ENCODE measurements at regions not wholly inside any gene's neighbourhood (a gene's known extent, or its start where the extent isn't known, plus 50 kb on each side); places are given as distances from the start of the nearest gene placed in this dataset.

- TF ChIP-seq, protein P1, sequence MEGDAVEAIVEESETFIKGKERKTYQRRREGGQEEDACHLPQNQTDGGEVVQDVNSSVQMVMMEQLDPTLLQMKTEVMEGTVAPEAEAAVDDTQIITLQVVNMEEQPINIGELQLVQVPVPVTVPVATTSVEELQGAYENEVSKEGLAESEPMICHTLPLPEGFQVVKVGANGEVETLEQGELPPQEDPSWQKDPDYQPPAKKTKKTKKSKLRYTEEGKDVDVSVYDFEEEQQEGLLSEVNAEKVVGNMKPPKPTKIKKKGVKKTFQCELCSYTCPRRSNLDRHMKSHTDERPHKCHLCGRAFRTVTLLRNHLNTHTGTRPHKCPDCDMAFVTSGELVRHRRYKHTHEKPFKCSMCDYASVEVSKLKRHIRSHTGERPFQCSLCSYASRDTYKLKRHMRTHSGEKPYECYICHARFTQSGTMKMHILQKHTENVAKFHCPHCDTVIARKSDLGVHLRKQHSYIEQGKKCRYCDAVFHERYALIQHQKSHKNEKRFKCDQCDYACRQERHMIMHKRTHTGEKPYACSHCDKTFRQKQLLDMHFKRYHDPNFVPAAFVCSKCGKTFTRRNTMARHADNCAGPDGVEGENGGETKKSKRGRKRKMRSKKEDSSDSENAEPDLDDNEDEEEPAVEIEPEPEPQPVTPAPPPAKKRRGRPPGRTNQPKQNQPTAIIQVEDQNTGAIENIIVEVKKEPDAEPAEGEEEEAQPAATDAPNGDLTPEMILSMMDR (IDR thresholded peaks at IDR 0.05; ENCODE audit: insufficient read depth in 1 of 2, low read depth in 1 of 2, low read length in 1 of 2, severe bottlenecking in 1 of 2, unreplicated experiment in 1 of 2): no peak
- H3K9me3 ChIP-seq: no peaks in the 10 kb centered on the region
- Mint-ChIP-seq H3K36me3 (ENCODE audit: insufficient read depth, unreplicated experiment) (no peaks in the 10 kb centered on the region), H3K4me3 (ENCODE audit: unreplicated experiment) (no peak overlapping the region), H3K27me3 (ENCODE audit: insufficient read depth, unreplicated experiment) (peaks cover 22% of the 10 kb centered on the region), H3K9me3 (ENCODE audit: unreplicated experiment) (no peaks in the 10 kb centered on the region), H3K4me1 (ENCODE audit: low read depth, unreplicated experiment) (no peaks in the 10 kb centered on the region), H3K27ac (ENCODE audit: unreplicated experiment) (no peak overlapping the region)
- no peak overlapping the region for H3K4me3 ChIP-seq (ENCODE audit: low read depth, low read length)
- no peaks in the 10 kb centered on the region for H3K4me1 ChIP-seq
- ChIA-PET POLR2A (no interaction called here), CTCF (no interaction called here)
- no peaks in the 10 kb centered on the region for H3K36me3 ChIP-seq (ENCODE audit: control insufficient read depth, insufficient read depth, low read length)
- intact Hi-C loops (cut with micrococcal nuclease; ENCODE audit: unreplicated experiment): no loop called here
- no peak for DNase-seq
- BruUV-seq (replicated peaks): no TSS peak
- no peaks in the 10 kb centered on the region for H3K27me3 ChIP-seq (replicated peaks; ENCODE audit: control insufficient read depth, insufficient read depth, low read length)
Observed at GRCh38 chr15:38740206-38740605, 175.6 kb upstream of the RASGRP1 start.

- H3K9me3 Mint-ChIP-seq (ENCODE audit: unreplicated experiment): no peaks in the 10 kb centered on the region
- no peaks in the 10 kb centered on the region for H3K9me3 ChIP-seq
- H3K4me3 ChIP-seq (ENCODE audit: low read depth, low read length): no peak overlapping the region
- no TSS peak for BruUV-seq (replicated peaks)
- peaks cover 16% of the 10 kb centered on the region for H3K27me3 Mint-ChIP-seq (ENCODE audit: insufficient read depth, unreplicated experiment)
- TF ChIP-seq, protein P1 (IDR thresholded peaks at IDR 0.05; ENCODE audit: insufficient read depth in 1 of 2, low read depth in 1 of 2, low read length in 1 of 2, severe bottlenecking in 1 of 2, unreplicated experiment in 1 of 2): no peak
- no peaks in the 10 kb centered on the region for H3K27me3 ChIP-seq (replicated peaks; ENCODE audit: control insufficient read depth, insufficient read depth, low read length)
- ChIA-PET POLR2A (no interaction called here), CTCF (no interaction called here)
- no peaks in the 10 kb centered on the region for H3K36me3 Mint-ChIP-seq (ENCODE audit: insufficient read depth, unreplicated experiment)
- H3K27ac Mint-ChIP-seq (ENCODE audit: unreplicated experiment): no peak overlapping the region
- H3K4me1 ChIP-seq: no peaks in the 10 kb centered on the region
- H3K4me3 Mint-ChIP-seq (ENCODE audit: unreplicated experiment): no peak overlapping the region
- intact Hi-C loops (cut with micrococcal nuclease; ENCODE audit: unreplicated experiment): no loop called here
- H3K4me1 Mint-ChIP-seq (ENCODE audit: low read depth, unreplicated experiment): no peaks in the 10 kb centered on the region
- H3K36me3 ChIP-seq (ENCODE audit: control insufficient read depth, insufficient read depth, low read length): no peaks in the 10 kb centered on the region
- DNase-seq: no peak
Observed at GRCh38 chr15:38743147-38743546, 178.5 kb upstream of the RASGRP1 start.

GRCh38 chr15:38745126-38745525 lies 180.5 kb upstream of the RASGRP1 start:
- Histone ChIP-seq H3K4me1 (no peaks in the 10 kb centered on the region), H3K4me3 (ENCODE audit: low read depth, low read length) (no peak overlapping the region), H3K27me3 (replicated peaks; ENCODE audit: control insufficient read depth, insufficient read depth, low read length) (no peaks in the 10 kb centered on the region), H3K36me3 (ENCODE audit: control insufficient read depth, insufficient read depth, low read length) (no peaks in the 10 kb centered on the region), H3K9me3 (no peaks in the 10 kb centered on the region)
- Mint-ChIP-seq H3K27ac (ENCODE audit: unreplicated experiment) (no peak overlapping the region), H3K4me1 (ENCODE audit: low read depth, unreplicated experiment) (no peaks in the 10 kb centered on the region), H3K4me3 (ENCODE audit: unreplicated experiment) (no peak overlapping the region), H3K27me3 (ENCODE audit: insufficient read depth, unreplicated experiment) (peaks cover 14% of the 10 kb centered on the region), H3K36me3 (ENCODE audit: insufficient read depth, unreplicated experiment) (no peaks in the 10 kb centered on the region), H3K9me3 (ENCODE audit: unreplicated experiment) (no peaks in the 10 kb centered on the region)
- BruUV-seq (replicated peaks): no TSS peak
- ChIA-PET POLR2A (no interaction called here), CTCF (no interaction called here)
- intact Hi-C loops (cut with micrococcal nuclease; ENCODE audit: unreplicated experiment): no loop called here
- TF ChIP-seq, protein P1 (IDR thresholded peaks at IDR 0.05; ENCODE audit: insufficient read depth in 1 of 2, low read depth in 1 of 2, low read length in 1 of 2, severe bottlenecking in 1 of 2, unreplicated experiment in 1 of 2): no peak
- DNase-seq: no peak

All from Caco-2 (cell line).